ENCODE measurements at regions not wholly inside any gene's neighbourhood (a gene's known extent, or its start where the extent isn't known, plus 50 kb on each side); places are given as distances from the start of the nearest gene placed in this dataset.

DNA sequence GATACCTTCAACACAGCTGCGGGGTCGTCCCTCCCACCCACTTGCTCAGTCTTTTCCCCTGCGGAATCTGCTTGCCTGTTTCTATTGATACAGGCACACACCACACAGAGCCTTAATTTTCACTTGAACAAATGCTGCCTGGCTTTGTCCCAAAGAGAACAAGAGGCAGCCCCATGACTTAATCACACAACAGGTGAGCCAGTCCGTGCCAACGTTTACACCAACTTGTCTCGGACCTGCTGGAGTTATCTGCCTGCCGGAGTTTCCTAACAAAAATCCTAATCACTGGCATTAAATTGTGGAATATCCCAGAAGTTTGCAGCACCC, 186.8 kb upstream of the RREB1 start:
- Mint-ChIP-seq H3K4me1 (peaks cover 12% of the 10 kb centered on the region), H3K9me3 (no peaks in the 10 kb centered on the region), H3K4me3 (no peak overlapping the region), H3K27ac (no peak overlapping the region), H3K27me3 (ENCODE audit: insufficient read depth, low read depth) (peaks cover 4% of the 10 kb centered on the region), H3K36me3 (no peaks in the 10 kb centered on the region)
- no peaks in the 10 kb centered on the region for H3F3A ChIP-seq (ENCODE audit: low read depth)
- no peak overlapping the region for H2AFZ ChIP-seq (replicated peaks)
- H3K79me2 ChIP-seq (ENCODE audit: low read depth), result no peaks in the 10 kb centered on the region
- no peaks in the 10 kb centered on the region for H3K27me3 ChIP-seq
- no peak overlapping the region for H3K9ac ChIP-seq
- H3K4me1 ChIP-seq, result peaks cover 13% of the 10 kb centered on the region
- no peak overlapping the region for H3K4me2 ChIP-seq
- H3K36me3 ChIP-seq, result no peaks in the 10 kb centered on the region
- H4K20me1 ChIP-seq (ENCODE audit: low read depth), result no peaks in the 10 kb centered on the region
- peak; percentile 25 for DNase-seq (ENCODE audit: low spot score)
- no peaks in the 10 kb centered on the region for H3K9me3 ChIP-seq (ENCODE audit: low read depth)
- no peak overlapping the region for H3K4me3 ChIP-seq
- TF ChIP-seq, protein P1, sequence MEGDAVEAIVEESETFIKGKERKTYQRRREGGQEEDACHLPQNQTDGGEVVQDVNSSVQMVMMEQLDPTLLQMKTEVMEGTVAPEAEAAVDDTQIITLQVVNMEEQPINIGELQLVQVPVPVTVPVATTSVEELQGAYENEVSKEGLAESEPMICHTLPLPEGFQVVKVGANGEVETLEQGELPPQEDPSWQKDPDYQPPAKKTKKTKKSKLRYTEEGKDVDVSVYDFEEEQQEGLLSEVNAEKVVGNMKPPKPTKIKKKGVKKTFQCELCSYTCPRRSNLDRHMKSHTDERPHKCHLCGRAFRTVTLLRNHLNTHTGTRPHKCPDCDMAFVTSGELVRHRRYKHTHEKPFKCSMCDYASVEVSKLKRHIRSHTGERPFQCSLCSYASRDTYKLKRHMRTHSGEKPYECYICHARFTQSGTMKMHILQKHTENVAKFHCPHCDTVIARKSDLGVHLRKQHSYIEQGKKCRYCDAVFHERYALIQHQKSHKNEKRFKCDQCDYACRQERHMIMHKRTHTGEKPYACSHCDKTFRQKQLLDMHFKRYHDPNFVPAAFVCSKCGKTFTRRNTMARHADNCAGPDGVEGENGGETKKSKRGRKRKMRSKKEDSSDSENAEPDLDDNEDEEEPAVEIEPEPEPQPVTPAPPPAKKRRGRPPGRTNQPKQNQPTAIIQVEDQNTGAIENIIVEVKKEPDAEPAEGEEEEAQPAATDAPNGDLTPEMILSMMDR (IDR thresholded peaks at IDR 0.05), result no peak
- no peak for TF ChIP-seq EZH2phosphoT487 (IDR thresholded peaks at IDR 0.05)
- TF ChIP-seq EZH2 (IDR thresholded peaks at IDR 0.05), result no peak
- H3K27ac ChIP-seq, result no peak overlapping the region

DNA sequence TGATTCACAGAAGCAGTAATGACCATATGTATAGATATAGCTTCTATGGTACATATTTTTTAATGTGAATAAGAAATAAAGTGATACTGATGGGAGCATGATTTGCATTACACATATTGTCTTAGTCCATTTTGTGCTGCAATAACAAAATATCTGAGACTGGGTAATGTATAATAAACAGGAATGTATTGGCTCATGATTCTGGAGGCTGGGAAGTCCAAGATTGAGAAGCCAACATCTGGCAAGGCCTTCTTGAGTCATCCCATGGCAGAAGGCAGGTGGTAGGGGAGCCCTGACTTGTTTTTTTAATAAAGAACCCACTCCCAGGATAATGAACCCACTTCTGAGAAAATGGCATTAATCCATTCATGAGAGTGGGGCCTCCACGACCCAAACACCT, 185.6 kb upstream of the RREB1 start:
- Mint-ChIP-seq H3K27ac (no peak overlapping the region), H3K27me3 (ENCODE audit: insufficient read depth, low read depth) (peaks cover 4% of the 10 kb centered on the region), H3K9me3 (no peaks in the 10 kb centered on the region), H3K36me3 (no peaks in the 10 kb centered on the region), H3K4me3 (no peak overlapping the region), H3K4me1 (peaks cover 8% of the 10 kb centered on the region)
- H3K27me3 ChIP-seq, result no peaks in the 10 kb centered on the region
- H3K9ac ChIP-seq, result no peak overlapping the region
- H4K20me1 ChIP-seq (ENCODE audit: low read depth), result no peaks in the 10 kb centered on the region
- no peaks in the 10 kb centered on the region for H3K36me3 ChIP-seq
- no peaks in the 10 kb centered on the region for H3K9me3 ChIP-seq (ENCODE audit: low read depth)
- peaks cover 13% of the 10 kb centered on the region for H3K4me1 ChIP-seq
- H3K79me2 ChIP-seq (ENCODE audit: low read depth), result no peaks in the 10 kb centered on the region
- TF ChIP-seq, protein P1 (IDR thresholded peaks at IDR 0.05), result no peak
- TF ChIP-seq EZH2phosphoT487 (IDR thresholded peaks at IDR 0.05), result no peak
- TF ChIP-seq EZH2 (IDR thresholded peaks at IDR 0.05), result no peak
- no peak overlapping the region for H2AFZ ChIP-seq (replicated peaks)
- no peak overlapping the region for H3K27ac ChIP-seq
- no peak for DNase-seq (ENCODE audit: low spot score)
- no peak overlapping the region for H3K4me2 ChIP-seq
- H3F3A ChIP-seq (ENCODE audit: low read depth), result no peaks in the 10 kb centered on the region
- H3K4me3 ChIP-seq, result no peak overlapping the region

DNA sequence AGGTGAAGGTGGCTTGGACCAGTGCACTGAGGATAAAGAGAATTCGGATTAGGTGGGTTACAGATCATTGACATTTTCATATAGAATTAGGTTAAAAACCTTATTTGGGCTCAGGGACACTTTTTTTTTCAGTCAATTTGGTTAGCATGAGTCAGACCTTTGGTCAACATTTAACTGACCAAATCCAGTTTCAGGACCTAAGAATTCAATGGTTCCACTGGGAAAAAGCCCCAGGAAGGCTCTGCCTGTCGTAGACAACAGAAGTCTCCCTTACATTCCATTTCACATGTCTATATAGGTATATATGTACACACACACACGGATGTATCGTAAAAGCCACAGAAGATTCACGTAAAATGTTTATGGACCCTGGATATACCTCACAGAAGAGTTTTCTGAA, 184.2 kb upstream of the RREB1 start:
- H3K27ac Mint-ChIP-seq, result no peak overlapping the region
- no peak overlapping the region for H3K27ac ChIP-seq
- peaks cover 4% of the 10 kb centered on the region for H3F3A ChIP-seq (ENCODE audit: low read depth)
- no peaks in the 10 kb centered on the region for H3K9me3 ChIP-seq (ENCODE audit: low read depth)
- H3K9ac ChIP-seq, result no peak overlapping the region
- H3K4me1 Mint-ChIP-seq, result peaks cover 18% of the 10 kb centered on the region
- DNase-seq (ENCODE audit: low spot score), result no peak
- H3K4me1 ChIP-seq, result peaks cover 23% of the 10 kb centered on the region
- H3K4me3 ChIP-seq, result no peak overlapping the region
- no peaks in the 10 kb centered on the region for H4K20me1 ChIP-seq (ENCODE audit: low read depth)
- no peaks in the 10 kb centered on the region for H3K36me3 Mint-ChIP-seq
- TF ChIP-seq EZH2phosphoT487 (IDR thresholded peaks at IDR 0.05) (no peak), EZH2 (IDR thresholded peaks at IDR 0.05) (no peak)
- TF ChIP-seq, protein P1 (IDR thresholded peaks at IDR 0.05), result no peak
- H3K9me3 Mint-ChIP-seq, result peaks cover 2% of the 10 kb centered on the region
- H3K27me3 Mint-ChIP-seq (ENCODE audit: insufficient read depth, low read depth), result peaks cover 8% of the 10 kb centered on the region
- no peak overlapping the region for H3K4me3 Mint-ChIP-seq
- no peaks in the 10 kb centered on the region for H3K79me2 ChIP-seq (ENCODE audit: low read depth)
- no peaks in the 10 kb centered on the region for H3K36me3 ChIP-seq
- H3K4me2 ChIP-seq, result no peak overlapping the region
- H3K27me3 ChIP-seq, result no peaks in the 10 kb centered on the region
- H2AFZ ChIP-seq (replicated peaks), result no peak overlapping the region

DNA sequence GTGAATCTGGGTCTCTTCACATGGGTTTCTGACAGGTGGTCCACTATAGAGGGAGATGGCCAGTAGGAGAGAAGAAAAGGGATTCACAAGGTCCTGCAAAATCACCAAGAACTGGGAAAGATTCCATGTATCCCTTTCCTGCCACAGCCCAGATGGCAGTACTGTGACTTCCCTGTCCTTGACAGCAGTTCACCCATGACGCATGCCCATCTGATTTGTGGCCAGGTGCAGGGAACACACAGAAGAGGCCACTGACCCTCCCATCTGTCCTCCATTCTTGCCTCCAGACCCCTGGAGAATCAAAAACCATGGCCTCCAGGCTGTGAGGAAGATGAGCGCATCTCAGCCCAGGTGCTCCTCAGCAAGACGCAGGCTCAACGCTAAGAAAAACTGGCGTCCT, 183.1 kb upstream of the RREB1 start:
- Mint-ChIP-seq H3K4me3 (no peak overlapping the region), H3K27me3 (ENCODE audit: insufficient read depth, low read depth) (peaks cover 10% of the 10 kb centered on the region), H3K9me3 (peaks cover 2% of the 10 kb centered on the region), H3K27ac (no peak overlapping the region), H3K4me1 (peaks cover 18% of the 10 kb centered on the region), H3K36me3 (no peaks in the 10 kb centered on the region)
- TF ChIP-seq EZH2phosphoT487 (IDR thresholded peaks at IDR 0.05), result no peak
- TF ChIP-seq, protein P1 (IDR thresholded peaks at IDR 0.05), result no peak
- TF ChIP-seq EZH2 (IDR thresholded peaks at IDR 0.05), result no peak
- peaks cover 23% of the 10 kb centered on the region for H3K4me1 ChIP-seq
- no peaks in the 10 kb centered on the region for H3K27me3 ChIP-seq
- no peak for DNase-seq (ENCODE audit: low spot score)
- no peaks in the 10 kb centered on the region for H4K20me1 ChIP-seq (ENCODE audit: low read depth)
- no peak overlapping the region for H3K27ac ChIP-seq
- no peak overlapping the region for H3K4me3 ChIP-seq
- H3K4me2 ChIP-seq, result no peak overlapping the region
- no peaks in the 10 kb centered on the region for H3K9me3 ChIP-seq (ENCODE audit: low read depth)
- H2AFZ ChIP-seq (replicated peaks), result no peak overlapping the region
- no peaks in the 10 kb centered on the region for H3K79me2 ChIP-seq (ENCODE audit: low read depth)
- H3F3A ChIP-seq (ENCODE audit: low read depth), result peaks cover 4% of the 10 kb centered on the region
- no peak overlapping the region for H3K9ac ChIP-seq
- H3K36me3 ChIP-seq, result no peaks in the 10 kb centered on the region

Data from neural progenitor cell (in vitro differentiated cells).